ENCODE measurements at regions not wholly inside any gene's neighbourhood (a gene's known extent, or its start where the extent isn't known, plus 50 kb on each side); places are given as distances from the start of the nearest gene placed in this dataset.

DNA sequence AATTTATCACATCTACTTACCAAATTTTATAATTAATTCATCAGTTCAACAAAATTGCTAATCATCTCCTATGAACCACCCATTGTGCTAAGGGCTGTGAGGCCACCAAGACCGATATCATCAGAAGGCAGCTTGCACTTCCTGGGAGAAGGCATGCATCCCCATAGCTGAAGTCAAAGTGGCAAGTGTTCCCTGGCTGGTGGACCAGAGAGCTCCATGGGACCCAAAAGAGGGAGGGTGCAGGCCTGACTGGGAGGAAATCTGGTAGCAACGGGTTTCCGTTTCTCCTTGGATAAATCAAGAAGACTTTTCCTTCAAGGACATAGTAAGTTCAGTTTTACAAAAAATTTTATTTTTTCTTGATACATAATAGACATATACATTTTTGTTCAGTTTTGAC lies 325.2 kb downstream of the FGF9 start:
- TF ChIP-seq, protein P1, sequence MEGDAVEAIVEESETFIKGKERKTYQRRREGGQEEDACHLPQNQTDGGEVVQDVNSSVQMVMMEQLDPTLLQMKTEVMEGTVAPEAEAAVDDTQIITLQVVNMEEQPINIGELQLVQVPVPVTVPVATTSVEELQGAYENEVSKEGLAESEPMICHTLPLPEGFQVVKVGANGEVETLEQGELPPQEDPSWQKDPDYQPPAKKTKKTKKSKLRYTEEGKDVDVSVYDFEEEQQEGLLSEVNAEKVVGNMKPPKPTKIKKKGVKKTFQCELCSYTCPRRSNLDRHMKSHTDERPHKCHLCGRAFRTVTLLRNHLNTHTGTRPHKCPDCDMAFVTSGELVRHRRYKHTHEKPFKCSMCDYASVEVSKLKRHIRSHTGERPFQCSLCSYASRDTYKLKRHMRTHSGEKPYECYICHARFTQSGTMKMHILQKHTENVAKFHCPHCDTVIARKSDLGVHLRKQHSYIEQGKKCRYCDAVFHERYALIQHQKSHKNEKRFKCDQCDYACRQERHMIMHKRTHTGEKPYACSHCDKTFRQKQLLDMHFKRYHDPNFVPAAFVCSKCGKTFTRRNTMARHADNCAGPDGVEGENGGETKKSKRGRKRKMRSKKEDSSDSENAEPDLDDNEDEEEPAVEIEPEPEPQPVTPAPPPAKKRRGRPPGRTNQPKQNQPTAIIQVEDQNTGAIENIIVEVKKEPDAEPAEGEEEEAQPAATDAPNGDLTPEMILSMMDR (optimal IDR thresholded peaks at IDR 0.05 in 1 of 3, IDR thresholded peaks at IDR 0.05 in 1 of 3, conservative IDR thresholded peaks at IDR 0.05 in 1 of 3; ENCODE audit: extremely low read depth in 1 of 3, insufficient read depth in 2 of 3, low read length in 3 of 3), result no peak
- TF ChIP-seq EZH2 (IDR thresholded peaks at IDR 0.05; ENCODE audit: low read length), result no peak

All from keratinocyte (primary cell).